Coronary artery (tissue), 2 donors: ENCODE measurements at regions not wholly inside any gene's neighbourhood (a gene's known extent, or its start where the extent isn't known, plus 50 kb on each side); places are given as distances from the start of the nearest gene placed in this dataset.
"Not testable (repeated sequence)": the region's sequence is repeated elsewhere in the genome, so short reads cannot be mapped to it uniquely, and the experiment has no call there.

ENCODE experiments used
- DNase-seq: peaks from one replicate; pipeline ENCODE4 v3.0.0-alpha.2; 2017; ENCODE audit warnings: low spot score
- H3K27ac ChIP-seq, 2 donors: fragments of 200-600 bp; sonication (generic); one replicate each; pipeline ENCODE4 v1.5.1; 2016 to 2019
- H3K4me3 ChIP-seq: fragments of 200-600 bp; sonication (generic); 2 replicates; pipeline ENCODE4 v1.5.1; 2016; ENCODE audit warnings: mild to moderate bottlenecking, moderate library complexity
- CTCF ChIP-seq: fragments of 200-600 bp; sonication (generic); IDR thresholded peaks from one replicate; pipeline ENCODE4 v1.5.1; 2019; ENCODE audit warnings: antibody characterized with exemption

GRCh38 chr10:44749151-44749550 is 162.0 kb upstream of the TMEM72 start:
- H3K27ac ChIP-seq = no peak overlapping the region
- no peak for TF ChIP-seq CTCF
- DNase-seq = no peak
- no peak overlapping the region for H3K4me3 ChIP-seq

- TF ChIP-seq CTCF = no peak
- DNase-seq = no peak
- no peak overlapping the region for H3K4me3 ChIP-seq
- H3K27ac ChIP-seq = peak overlapping the region; percentile 15 to 23
These were observed 158.4 kb upstream of the TMEM72 start for GRCh38 chr10:44752451-44753441.

- DNase-seq, H3K27ac ChIP-seq, H3K4me3 ChIP-seq: not testable (repeated sequence)
These were observed 156.8 kb upstream of the TMEM72 start for GRCh38 chr10:44754355-44754754.

- TF ChIP-seq CTCF = no peak
- no peak for DNase-seq
- H3K4me3 ChIP-seq = no peak overlapping the region
- H3K27ac ChIP-seq = peak overlapping the region in 1 of 2 donors; percentile 0
These were observed 155.7 kb upstream of the TMEM72 start for GRCh38 chr10:44755481-44755880.

- H3K27ac ChIP-seq = peak overlapping the region in 1 of 2 donors; percentile 0
- TF ChIP-seq CTCF = no peak
These were observed 154.9 kb upstream of the TMEM72 start for GRCh38 chr10:44756216-44756615.

GRCh38 chr10:44757551-44758205 is 153.5 kb upstream of the TMEM72 start:
- Histone ChIP-seq H3K4me3 (no peak overlapping the region), H3K27ac (no peak overlapping the region)
- no peak for DNase-seq
- no peak for TF ChIP-seq CTCF

More at GRCh38 chr10:44756216-44756615, 154.9 kb upstream of the TMEM72 start:
- no peak overlapping the region for H3K4me3 ChIP-seq
- DNase-seq = no peak

GRCh38 chr10:44759122-44759521 is 152.0 kb upstream of the TMEM72 start:
- Histone ChIP-seq H3K27ac (no peak overlapping the region), H3K4me3 (no peak overlapping the region)
- no peak for DNase-seq
- TF ChIP-seq CTCF = no peak
